NCI-H1105 (cell line): ENCODE measurements at regions not wholly inside any gene's neighbourhood (a gene's known extent, or its start where the extent isn't known, plus 50 kb on each side); places are given as distances from the start of the nearest gene placed in this dataset.
"Not testable (repeated sequence)": the region's sequence is repeated elsewhere in the genome, so short reads cannot be mapped to it uniquely, and the experiment has no call there.

Source experiments
- DNase-seq: peaks from one replicate; lab custom pipeline; 2025; lab: John Stamatoyannopoulos, UW

GRCh38 chr5:108587821-108588220, 159.9 kb upstream of the FER start:
- no peak for DNase-seq

GRCh38 chr5:108581026-108581425, 166.7 kb upstream of the FER start:
- no peak for DNase-seq

- DNase-seq: no peak
These were observed 168.5 kb upstream of the FER start for GRCh38 chr5:108579236-108579635.

- DNase-seq: no peak
These were observed 168.9 kb upstream of the FER start for GRCh38 chr5:108578791-108579190.

- DNase-seq: no peak
These were observed 180.3 kb upstream of the FER start for GRCh38 chr5:108567429-108567828.

GRCh38 chr5:108564441-108564840, 182.5 kb upstream of the FBXL17 start:
- DNase-seq: no peak

GRCh38 chr5:108562205-108562454, 180.2 kb upstream of the FBXL17 start:
- DNase-seq: no peak

GRCh38 chr5:108561416-108562204, 179.7 kb upstream of the FBXL17 start:
- DNase-seq: no peak

- DNase-seq: no peak
These were observed 178.7 kb upstream of the FBXL17 start for GRCh38 chr5:108560581-108560980.

GRCh38 chr5:108560166-108560565, 178.3 kb upstream of the FBXL17 start:
- no peak for DNase-seq

GRCh38 chr5:108558840-108559239, 176.9 kb upstream of the FBXL17 start:
- not testable (repeated sequence) for DNase-seq

GRCh38 chr5:108558142-108558541, 176.2 kb upstream of the FBXL17 start:
- DNase-seq: not testable (repeated sequence)

- no peak for DNase-seq
These were observed 175.8 kb upstream of the FBXL17 start for GRCh38 chr5:108557686-108558085.

- no peak for DNase-seq
These were observed 174.7 kb upstream of the FBXL17 start for GRCh38 chr5:108556441-108557145.

- no peak for DNase-seq
These were observed 167.0 kb upstream of the FBXL17 start for GRCh38 chr5:108548684-108549596.

- no peak for DNase-seq
These were observed 165.0 kb upstream of the FBXL17 start for GRCh38 chr5:108546939-108547338.

GRCh38 chr5:108545301-108545700, 163.4 kb upstream of the FBXL17 start:
- no peak for DNase-seq

- DNase-seq: no peak
These were observed 161.6 kb upstream of the FBXL17 start for GRCh38 chr5:108543486-108543885.

GRCh38 chr5:108541836-108542235, 159.9 kb upstream of the FBXL17 start:
- DNase-seq: no peak

- no peak for DNase-seq
These were observed 154.4 kb upstream of the FBXL17 start for GRCh38 chr5:108536321-108536720.

- DNase-seq: not testable (repeated sequence)
These were observed 150.2 kb upstream of the FBXL17 start for GRCh38 chr5:108532129-108532445.

GRCh38 chr5:108531367-108532128, 149.7 kb upstream of the FBXL17 start:
- no peak for DNase-seq
